Bronchial epithelial cell (primary cell): ENCODE measurements at regions not wholly inside any gene's neighbourhood (a gene's known extent, or its start where the extent isn't known, plus 50 kb on each side); places are given as distances from the start of the nearest gene placed in this dataset.

ENCODE experiments used
- DNase-seq: peaks from one replicate; pipeline ENCODE4 v3.0.0-alpha.2; 2010; ENCODE audit warnings: low read depth
- FAIRE-seq: peaks from 2 replicates; lab custom pipeline; 2011; peaks lifted over from hg19 to GRCh38; lab: Jason Lieb, UNC
- H3K27me3 ChIP-seq: 2 replicates; pipeline ENCODE4 v1.5.1; 2011; ENCODE audit warnings: low read length; ENCODE audit not compliant: control insufficient read depth, insufficient read depth
- H3K36me3 ChIP-seq: 2 replicates; pipeline ENCODE4 v1.5.1; 2011; ENCODE audit warnings: low read length; ENCODE audit not compliant: control insufficient read depth, insufficient read depth
- H3K4me3 ChIP-seq: 2 replicates; pipeline ENCODE4 v1.5.1; 2011; ENCODE audit warnings: mild to moderate bottlenecking, low read depth, low read length, control low read depth
- TF ChIP-seq, protein P1 (sequence below): IDR thresholded peaks from 2 replicates; pipeline ENCODE4 v1.5.1; 2011; ENCODE audit warnings: mild to moderate bottlenecking, moderate library complexity, low read length, control low read depth, inconsistent platforms; ENCODE audit not compliant: insufficient read depth, severe bottlenecking

DNA sequence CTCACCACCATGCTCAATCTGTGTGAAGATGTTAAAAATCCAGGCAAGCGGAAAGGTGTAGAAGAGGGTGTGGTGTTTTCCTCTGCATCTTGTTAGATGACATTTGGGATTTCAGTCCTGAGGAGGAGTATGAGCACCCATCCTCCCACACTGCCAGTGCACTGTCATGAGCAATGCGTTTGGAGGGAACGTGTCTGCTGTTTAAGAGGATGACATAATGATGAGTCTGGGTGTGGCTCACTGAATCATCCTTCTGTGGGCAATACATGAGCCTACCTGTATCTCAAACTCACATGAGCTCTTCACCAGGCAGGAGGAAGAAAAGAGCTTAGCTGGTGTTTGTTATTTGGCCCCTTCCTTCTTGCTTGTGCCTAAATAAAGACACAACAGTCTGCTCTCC lies 67.9 kb upstream of the ARX start:
- no peaks in the 10 kb centered on the region for H3K27me3 ChIP-seq
- H3K36me3 ChIP-seq: no peaks in the 10 kb centered on the region
- no peak overlapping the region for H3K4me3 ChIP-seq
- FAIRE-seq: no peak
- TF ChIP-seq, protein P1, sequence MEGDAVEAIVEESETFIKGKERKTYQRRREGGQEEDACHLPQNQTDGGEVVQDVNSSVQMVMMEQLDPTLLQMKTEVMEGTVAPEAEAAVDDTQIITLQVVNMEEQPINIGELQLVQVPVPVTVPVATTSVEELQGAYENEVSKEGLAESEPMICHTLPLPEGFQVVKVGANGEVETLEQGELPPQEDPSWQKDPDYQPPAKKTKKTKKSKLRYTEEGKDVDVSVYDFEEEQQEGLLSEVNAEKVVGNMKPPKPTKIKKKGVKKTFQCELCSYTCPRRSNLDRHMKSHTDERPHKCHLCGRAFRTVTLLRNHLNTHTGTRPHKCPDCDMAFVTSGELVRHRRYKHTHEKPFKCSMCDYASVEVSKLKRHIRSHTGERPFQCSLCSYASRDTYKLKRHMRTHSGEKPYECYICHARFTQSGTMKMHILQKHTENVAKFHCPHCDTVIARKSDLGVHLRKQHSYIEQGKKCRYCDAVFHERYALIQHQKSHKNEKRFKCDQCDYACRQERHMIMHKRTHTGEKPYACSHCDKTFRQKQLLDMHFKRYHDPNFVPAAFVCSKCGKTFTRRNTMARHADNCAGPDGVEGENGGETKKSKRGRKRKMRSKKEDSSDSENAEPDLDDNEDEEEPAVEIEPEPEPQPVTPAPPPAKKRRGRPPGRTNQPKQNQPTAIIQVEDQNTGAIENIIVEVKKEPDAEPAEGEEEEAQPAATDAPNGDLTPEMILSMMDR: no peak
- peak; percentile 39 for DNase-seq

DNA sequence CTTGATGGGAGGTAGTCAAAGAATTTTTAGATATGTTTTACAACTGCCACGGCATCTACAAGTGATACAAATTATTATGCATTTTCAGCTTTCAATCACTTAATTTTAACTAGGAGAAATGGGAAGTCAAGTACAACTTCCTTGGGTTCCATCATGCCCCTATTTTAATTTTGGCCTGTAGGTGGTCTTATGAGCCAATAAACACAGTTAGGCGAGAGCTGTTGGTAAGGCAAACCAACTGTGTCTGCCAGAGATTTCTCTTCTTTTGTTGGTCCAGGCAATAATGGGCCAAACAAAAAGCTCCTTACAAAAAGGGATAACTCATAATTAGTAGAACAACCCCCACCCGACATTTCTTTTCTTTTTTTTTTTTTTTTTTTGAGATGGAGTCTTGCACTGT lies 63.3 kb upstream of the ARX start:
- Histone ChIP-seq H3K36me3 (no peaks in the 10 kb centered on the region), H3K27me3 (no peaks in the 10 kb centered on the region), H3K4me3 (no peak overlapping the region)
- FAIRE-seq (no peak), DNase-seq (no peak)
- TF ChIP-seq, protein P1: no peak

DNA sequence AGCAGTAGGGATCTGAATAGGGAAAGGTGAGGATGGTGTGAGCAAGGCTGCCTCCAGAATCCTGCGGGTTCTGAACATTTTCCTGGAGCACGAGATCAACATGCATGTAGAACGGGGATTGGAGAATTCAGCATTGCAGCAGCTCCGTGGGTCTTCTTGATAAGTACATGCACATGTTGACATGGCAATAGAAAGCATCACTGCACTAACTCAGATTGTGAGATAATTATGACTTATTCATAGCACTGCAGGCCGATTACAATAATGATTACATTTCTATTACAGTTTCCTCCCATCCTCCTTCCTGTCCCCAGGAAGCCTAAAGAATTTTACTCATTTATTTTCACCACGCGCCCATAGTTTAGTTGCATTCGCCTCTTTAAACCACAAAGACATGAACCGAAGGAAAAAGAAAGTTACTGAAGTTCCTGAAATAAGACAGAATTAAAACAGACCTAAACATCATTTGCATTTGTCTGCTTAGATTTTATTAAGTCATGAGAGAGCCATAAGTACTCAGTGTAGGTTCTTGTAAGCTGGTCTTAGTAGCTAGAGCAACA lies 61.3 kb upstream of the ARX start:
- FAIRE-seq: no peak
- no peaks in the 10 kb centered on the region for H3K27me3 ChIP-seq
- TF ChIP-seq, protein P1: no peak

GRCh38 chrX:25072247-25072646 lies 56.5 kb upstream of the ARX start:
- no peak overlapping the region for H3K4me3 ChIP-seq
- FAIRE-seq (no peak), DNase-seq (no peak)
- TF ChIP-seq, protein P1: no peak
- H3K27me3 ChIP-seq: no peaks in the 10 kb centered on the region
- no peaks in the 10 kb centered on the region for H3K36me3 ChIP-seq

More for the DNA sequence above, 61.3 kb upstream of the ARX start:
- Histone ChIP-seq H3K36me3 (no peaks in the 10 kb centered on the region), H3K4me3 (no peak overlapping the region)
- no peak for DNase-seq

DNA sequence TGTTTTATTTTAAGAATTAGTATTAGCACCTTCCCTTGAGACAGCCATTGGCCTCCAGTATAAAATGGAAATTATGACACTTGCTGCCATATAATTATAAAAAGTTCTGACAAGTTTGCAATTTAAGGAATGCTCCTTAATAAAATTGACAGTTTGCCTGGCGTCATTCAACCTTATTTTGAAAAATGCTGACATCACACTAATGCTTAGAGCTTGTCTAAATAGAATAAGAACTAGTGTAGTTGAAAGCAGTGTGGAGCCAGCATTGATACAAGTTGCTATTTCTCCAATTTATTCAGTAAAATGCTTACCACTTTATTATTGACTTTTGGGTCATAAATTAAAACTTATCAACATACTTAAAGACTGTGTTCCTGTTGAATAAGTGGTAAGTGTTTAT lies 54.3 kb upstream of the ARX start:
- DNase-seq (no peak), FAIRE-seq (no peak)
- H3K4me3 ChIP-seq: no peak overlapping the region
- TF ChIP-seq, protein P1: no peak
- no peaks in the 10 kb centered on the region for H3K27me3 ChIP-seq
- H3K36me3 ChIP-seq: no peaks in the 10 kb centered on the region

- no peak for FAIRE-seq
- TF ChIP-seq, protein P1: no peak
These were observed 53.4 kb upstream of the ARX start for GRCh38 chrX:25069209-25069608.

More at GRCh38 chrX:25069209-25069608, 53.4 kb upstream of the ARX start:
- Histone ChIP-seq H3K4me3 (no peak overlapping the region), H3K27me3 (no peaks in the 10 kb centered on the region), H3K36me3 (no peaks in the 10 kb centered on the region)
- no peak for DNase-seq
